Gastroesophageal sphincter (tissue), 4 donors: ENCODE measurements at regions not wholly inside any gene's neighbourhood (a gene's known extent, or its start where the extent isn't known, plus 50 kb on each side); places are given as distances from the start of the nearest gene placed in this dataset.
"Not testable (repeated sequence)": the region's sequence is repeated elsewhere in the genome, so short reads cannot be mapped to it uniquely, and the experiment has no call there.

Experiments
- ATAC-seq: fragments of 150-250 bp; one replicate; pipeline ENCODE4 v1.9.1; 2016; ENCODE audit warnings: mild to moderate bottlenecking, moderate library complexity
- H3K27ac ChIP-seq, 4 donors: fragments of 200-600 bp; sonication (generic) in 3 of 4; 1 replicate in 3 of 4; 2 replicates in 1 of 4; pipeline ENCODE4 v1.5.1; 2016 to 2019
- H3K27me3 ChIP-seq: fragments of 200-600 bp; sonication (generic); one replicate; pipeline ENCODE4 v1.5.1; 2019
- H3K36me3 ChIP-seq, 2 donors: fragments of 200-600 bp; sonication (generic); one replicate each; pipeline ENCODE4 v1.5.1; 2019; ENCODE audit warnings: control low read depth in 1 of 2
- H3K4me1 ChIP-seq, 3 donors: fragments of 200-600 bp; sonication (generic); 1 replicate in 2 of 3; 2 replicates in 1 of 3; pipeline ENCODE4 v1.5.1; 2016 to 2019; ENCODE audit warnings: control low read depth in 2 of 3
- H3K4me3 ChIP-seq, 2 donors: fragments of 200-600 bp; sonication (generic); one replicate each; pipeline ENCODE4 v1.5.1; 2019; ENCODE audit warnings: mild to moderate bottlenecking in 1 of 2, moderate library complexity in 1 of 2
- H3K9me3 ChIP-seq, 3 donors: fragments of 200-600 bp; sonication (generic); one replicate each; pipeline ENCODE4 v1.5.1; 2017 to 2019; ENCODE audit warnings: control low read depth in 2 of 3
- EP300 ChIP-seq: sonication (generic); formaldehyde crosslinking; IDR thresholded peaks from one replicate; pipeline ENCODE4 v1.6.1; 2017; ENCODE audit warnings: antibody characterized with exemption, mild to moderate bottlenecking
- POLR2A ChIP-seq, 2 donors: fragments of 450-650 bp; IDR thresholded peaks; one replicate each; pipeline ENCODE4 v1.6.1; 2017; ENCODE audit warnings: antibody characterized with exemption in 2 of 2, mild to moderate bottlenecking in 2 of 2, moderate library complexity in 1 of 2
- POLR2AphosphoS5 ChIP-seq: sonication (generic); formaldehyde crosslinking; IDR thresholded peaks from one replicate; pipeline ENCODE4 v1.6.1; 2017; ENCODE audit warnings: antibody characterized with exemption
- WGBS, 2 donors: methylation state at CpG; one replicate each; pipeline ENCODE4 v1.1.5; 2018; ENCODE audit warnings: low coverage in 1 of 2; 5-methylcytosine and 5-hydroxymethylcytosine counted together
- TF ChIP-seq, protein P1 (sequence below), 4 experiments: fragments of 200-600 bp in 2 of 4; fragments of 450-650 bp in 2 of 4; sonication (generic) in 1 of 4; IDR thresholded peaks; one replicate each; pipeline ENCODE4 v1.5.1; 2017 to 2019; ENCODE audit warnings: antibody characterized with exemption in 4 of 4, mild to moderate bottlenecking in 2 of 4, moderate library complexity in 2 of 4

DNA sequence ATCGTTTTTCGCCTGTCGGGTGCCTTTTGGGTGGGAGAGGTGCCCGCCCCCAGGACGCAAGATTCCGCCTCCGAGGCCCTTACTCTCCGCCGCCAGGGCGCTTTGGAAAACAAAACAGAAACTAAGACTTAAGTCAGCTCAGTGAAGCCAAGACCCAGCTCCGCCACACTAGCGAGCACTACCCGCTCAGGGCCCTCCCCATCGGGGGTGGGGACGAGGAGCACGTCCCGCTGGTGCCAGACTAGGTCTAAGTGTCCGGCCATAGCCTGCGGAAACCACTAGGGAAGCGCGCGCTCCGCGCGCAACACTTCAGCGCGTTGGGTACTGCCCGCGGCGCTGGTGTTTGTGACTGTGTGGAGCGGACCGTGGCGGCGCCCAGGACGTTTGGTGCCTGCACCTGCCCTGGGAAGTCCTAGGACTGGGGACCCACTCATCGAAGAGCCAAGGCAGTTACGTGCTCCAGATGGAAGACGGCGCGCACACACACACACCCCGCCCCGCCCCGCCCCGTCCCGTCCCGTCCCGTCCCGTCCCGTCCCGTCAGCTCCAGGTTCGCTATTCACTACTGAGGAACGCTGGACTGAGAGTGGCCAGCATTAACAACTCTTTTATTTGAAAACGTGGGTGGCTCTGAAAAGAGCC is 57.6 kb upstream of the BOLA1 start:
- not testable (repeated sequence) for H3K9me3 ChIP-seq, H3K27me3 ChIP-seq, H3K27ac ChIP-seq, H3K4me3 ChIP-seq, H3K36me3 ChIP-seq
- ATAC-seq, result peak; percentile 63
- peaks cover 0 to 28% (median 8%) of the 10 kb centered on the region in 3 donors for H3K4me1 ChIP-seq
- no CpG with 5 or more reads among the region's 53 CpGs for WGBS, 2 donors

DNA sequence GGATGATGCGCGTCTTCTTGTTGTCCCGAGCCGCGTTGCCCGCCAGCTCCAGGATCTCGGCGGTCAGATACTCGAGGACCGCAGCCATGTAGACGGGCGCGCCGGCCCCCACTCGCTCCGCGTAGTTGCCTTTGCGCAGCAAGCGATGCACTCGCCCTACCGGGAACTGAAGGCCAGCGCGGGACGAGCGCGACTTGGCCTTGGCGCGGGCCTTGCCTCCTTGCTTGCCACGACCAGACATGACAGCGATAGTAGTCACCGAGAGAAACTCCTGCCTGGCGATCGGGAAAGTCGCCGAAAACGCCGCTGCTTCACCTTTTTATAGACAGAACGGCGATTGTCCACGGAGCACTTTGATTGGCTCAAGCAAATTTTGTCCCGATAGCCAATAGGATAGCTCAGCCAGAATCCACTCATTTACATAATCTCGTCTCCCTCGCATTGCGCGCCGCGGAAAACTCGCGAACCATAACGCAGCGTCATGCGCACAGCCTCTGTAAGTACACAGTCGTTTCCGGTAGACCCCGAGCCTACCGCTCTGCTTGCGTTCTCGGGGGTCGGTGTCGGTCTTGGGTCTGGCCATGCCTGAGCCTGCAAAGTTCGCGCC is 56.8 kb upstream of the BOLA1 start:
- H3K36me3 ChIP-seq, result not testable (repeated sequence)
- WGBS, 2 donors, result no CpG with 5 or more reads among the region's 62 CpGs

DNA sequence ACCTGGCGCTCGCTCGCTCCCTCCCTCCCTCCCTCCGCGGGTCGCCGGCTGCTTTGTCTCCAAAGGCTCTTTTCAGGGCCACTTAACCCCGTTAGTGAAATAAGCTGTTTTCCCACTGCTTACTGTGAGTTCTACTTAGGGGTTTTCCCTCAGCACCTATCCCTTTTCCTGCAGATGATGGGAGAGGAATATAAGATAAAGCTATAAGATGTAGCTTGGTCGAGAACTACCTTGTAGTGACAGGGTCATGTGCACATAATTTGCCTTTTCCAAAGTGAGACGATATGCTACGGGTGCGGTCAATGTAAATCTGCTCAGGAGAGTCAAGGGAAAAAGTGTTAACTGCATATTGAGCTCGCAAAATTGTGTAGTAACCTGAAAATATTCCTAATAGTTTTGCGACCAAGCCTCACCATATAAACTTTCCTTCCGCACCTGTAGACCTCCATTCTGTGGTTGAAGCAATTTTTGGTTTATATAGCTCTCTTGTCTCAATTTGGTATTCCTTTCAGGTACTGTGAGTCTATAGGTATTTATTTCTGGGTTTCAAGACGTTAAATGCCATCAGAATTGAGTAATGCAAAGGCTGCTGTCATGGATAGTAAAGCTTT is 55.8 kb upstream of the BOLA1 start:
- Histone ChIP-seq H3K27ac (peak overlapping the region; percentile 78 to 95 (median 84)), H3K27me3 (no peaks in the 10 kb centered on the region), H3K36me3 (no peaks in the 10 kb centered on the region), H3K9me3 (no peaks in the 10 kb centered on the region), H3K4me1 (peaks cover 0 to 45% (median 8%) of the 10 kb centered on the region in 3 donors), H3K4me3 (peak overlapping the region; percentile 52 to 97)
- no peak for ATAC-seq
- TF ChIP-seq EP300 (no peak), POLR2A (IDR thresholded peaks at IDR 0.05) (no peak), POLR2AphosphoS5 (no peak)
- TF ChIP-seq, protein P1, sequence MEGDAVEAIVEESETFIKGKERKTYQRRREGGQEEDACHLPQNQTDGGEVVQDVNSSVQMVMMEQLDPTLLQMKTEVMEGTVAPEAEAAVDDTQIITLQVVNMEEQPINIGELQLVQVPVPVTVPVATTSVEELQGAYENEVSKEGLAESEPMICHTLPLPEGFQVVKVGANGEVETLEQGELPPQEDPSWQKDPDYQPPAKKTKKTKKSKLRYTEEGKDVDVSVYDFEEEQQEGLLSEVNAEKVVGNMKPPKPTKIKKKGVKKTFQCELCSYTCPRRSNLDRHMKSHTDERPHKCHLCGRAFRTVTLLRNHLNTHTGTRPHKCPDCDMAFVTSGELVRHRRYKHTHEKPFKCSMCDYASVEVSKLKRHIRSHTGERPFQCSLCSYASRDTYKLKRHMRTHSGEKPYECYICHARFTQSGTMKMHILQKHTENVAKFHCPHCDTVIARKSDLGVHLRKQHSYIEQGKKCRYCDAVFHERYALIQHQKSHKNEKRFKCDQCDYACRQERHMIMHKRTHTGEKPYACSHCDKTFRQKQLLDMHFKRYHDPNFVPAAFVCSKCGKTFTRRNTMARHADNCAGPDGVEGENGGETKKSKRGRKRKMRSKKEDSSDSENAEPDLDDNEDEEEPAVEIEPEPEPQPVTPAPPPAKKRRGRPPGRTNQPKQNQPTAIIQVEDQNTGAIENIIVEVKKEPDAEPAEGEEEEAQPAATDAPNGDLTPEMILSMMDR (IDR thresholded peaks at IDR 0.05), result no peak
- WGBS, 2 donors, result 3 to 7% methylated on average over 7 to 8 of the region's 16 CpGs

More for the DNA sequence above, 56.8 kb upstream of the BOLA1 start:
- peak; percentile 85 for ATAC-seq
- not testable (repeated sequence) for H3K9me3 ChIP-seq, H3K27ac ChIP-seq, H3K27me3 ChIP-seq, H3K4me3 ChIP-seq
- H3K4me1 ChIP-seq, result peaks cover 0 to 35% (median 8%) of the 10 kb centered on the region in 3 donors

DNA sequence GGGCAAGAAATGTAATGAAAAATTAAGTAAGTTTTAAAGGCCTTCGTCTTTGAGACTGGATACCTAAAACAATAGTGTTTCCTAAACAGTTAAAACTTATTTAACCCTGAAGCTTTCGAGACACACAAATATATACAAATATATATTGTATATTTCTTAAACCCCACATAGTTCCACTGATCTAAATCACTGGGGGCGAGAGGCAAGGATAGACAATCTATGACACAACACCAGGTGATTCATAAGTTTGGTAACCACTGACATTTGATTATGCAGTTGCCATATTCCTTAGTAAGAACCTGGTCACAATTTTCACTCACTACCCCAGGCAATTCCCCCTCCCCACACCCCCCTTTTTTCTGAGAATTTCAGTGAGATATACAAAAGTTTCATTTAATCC is 55.3 kb upstream of the BOLA1 start:
- WGBS, 2 donors, result 27 to 39% methylated on average over 3 of the region's 3 CpGs
- no peak for ATAC-seq
- Histone ChIP-seq H3K4me1 (peaks cover 0 to 51% (median 11%) of the 10 kb centered on the region in 3 donors), H3K4me3 (peak overlapping the region; percentile 52 to 97), H3K36me3 (no peaks in the 10 kb centered on the region), H3K27me3 (no peaks in the 10 kb centered on the region), H3K27ac (peak overlapping the region; percentile 78 to 95 (median 84)), H3K9me3 (no peaks in the 10 kb centered on the region)
- TF ChIP-seq POLR2A (IDR thresholded peaks at IDR 0.05), result no peak
- peak; percentile 24 for TF ChIP-seq POLR2AphosphoS5

DNA sequence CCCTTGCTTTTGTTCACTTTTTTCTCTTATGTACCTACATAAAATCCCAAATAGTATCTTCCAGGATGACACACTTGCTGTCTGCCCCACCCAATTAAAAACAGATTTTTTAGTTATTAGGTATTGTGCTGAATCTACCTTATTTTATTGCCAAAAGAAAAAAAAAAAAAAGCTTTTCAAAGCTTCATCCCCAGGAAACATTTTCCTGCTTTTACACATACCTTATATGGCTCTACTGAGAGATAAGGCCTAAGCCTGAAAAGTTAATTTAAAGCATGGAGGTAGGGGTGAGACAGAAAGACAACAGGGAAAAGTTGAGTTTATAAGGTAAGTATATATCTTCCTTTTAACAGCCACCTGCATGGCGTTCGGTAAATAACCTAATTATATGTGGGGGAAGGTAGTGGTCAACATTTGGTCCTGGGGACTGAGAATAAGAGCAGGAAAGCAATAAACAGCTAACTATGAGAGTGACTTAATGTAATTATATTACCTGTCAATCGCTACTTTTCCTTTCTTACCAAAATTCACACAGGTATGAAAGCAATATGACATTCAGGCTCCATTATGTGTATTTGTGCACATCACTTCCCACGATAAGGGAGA is 54.6 kb upstream of the BOLA1 start:
- ATAC-seq, result no peak
- no peaks in the 10 kb centered on the region for H3K9me3 ChIP-seq
- H3K27ac ChIP-seq, result peak overlapping the region in 2 of 4 donors; percentile 33 to 83
- TF ChIP-seq POLR2AphosphoS5, result no peak
- TF ChIP-seq, protein P1 (IDR thresholded peaks at IDR 0.05), result no peak
- TF ChIP-seq EP300, result no peak
- TF ChIP-seq POLR2A (IDR thresholded peaks at IDR 0.05), result no peak
- no peak overlapping the region for H3K4me3 ChIP-seq
- H3K36me3 ChIP-seq, result no peaks in the 10 kb centered on the region
- H3K4me1 ChIP-seq, result peaks cover 2 to 57% (median 18%) of the 10 kb centered on the region in 3 donors
- H3K27me3 ChIP-seq, result no peaks in the 10 kb centered on the region
- 51 to 62% methylated on average over 4 of the region's 4 CpGs for WGBS, 2 donors

DNA sequence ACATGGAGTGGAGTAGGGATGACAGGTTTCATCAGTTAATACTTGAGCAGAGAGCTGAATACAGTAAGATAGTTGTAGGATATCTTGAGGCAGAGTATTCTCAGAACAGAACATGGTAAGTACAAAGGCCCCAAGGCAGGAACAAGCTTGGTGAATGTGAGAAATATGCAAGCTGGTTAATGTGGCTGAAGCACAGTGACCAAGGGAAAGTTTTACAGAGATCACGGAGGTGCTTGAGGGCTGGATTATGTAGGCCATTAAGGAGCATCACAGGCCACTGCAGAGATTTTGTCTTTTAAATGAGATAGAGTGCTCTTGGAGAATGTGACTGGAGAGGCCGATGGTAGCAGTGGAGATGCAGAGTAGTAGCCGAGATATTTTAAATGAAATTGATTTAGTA is 54.0 kb upstream of the BOLA1 start:
- H3K27me3 ChIP-seq, result no peaks in the 10 kb centered on the region
- peaks cover 4 to 61% (median 20%) of the 10 kb centered on the region in 3 donors for H3K4me1 ChIP-seq

More for the DNA sequence above, 54.0 kb upstream of the BOLA1 start:
- no peaks in the 10 kb centered on the region for H3K36me3 ChIP-seq
- 40 to 41% methylated on average over 3 of the region's 3 CpGs for WGBS, 2 donors
- H3K9me3 ChIP-seq, result no peaks in the 10 kb centered on the region
- no peak for TF ChIP-seq POLR2AphosphoS5
- TF ChIP-seq, protein P1 (IDR thresholded peaks at IDR 0.05), result no peak
- no peak for TF ChIP-seq POLR2A (IDR thresholded peaks at IDR 0.05)
- no peak for TF ChIP-seq EP300
- no peak for ATAC-seq
- peak overlapping the region in 2 of 4 donors; percentile 33 to 83 for H3K27ac ChIP-seq
- no peak overlapping the region for H3K4me3 ChIP-seq
